ENCODE measurements at regions not wholly inside any gene's neighbourhood (a gene's known extent, or its start where the extent isn't known, plus 50 kb on each side); places are given as distances from the start of the nearest gene placed in this dataset.
"Not testable (repeated sequence)": the region's sequence is repeated elsewhere in the genome, so short reads cannot be mapped to it uniquely, and the experiment has no call there.

DNA sequence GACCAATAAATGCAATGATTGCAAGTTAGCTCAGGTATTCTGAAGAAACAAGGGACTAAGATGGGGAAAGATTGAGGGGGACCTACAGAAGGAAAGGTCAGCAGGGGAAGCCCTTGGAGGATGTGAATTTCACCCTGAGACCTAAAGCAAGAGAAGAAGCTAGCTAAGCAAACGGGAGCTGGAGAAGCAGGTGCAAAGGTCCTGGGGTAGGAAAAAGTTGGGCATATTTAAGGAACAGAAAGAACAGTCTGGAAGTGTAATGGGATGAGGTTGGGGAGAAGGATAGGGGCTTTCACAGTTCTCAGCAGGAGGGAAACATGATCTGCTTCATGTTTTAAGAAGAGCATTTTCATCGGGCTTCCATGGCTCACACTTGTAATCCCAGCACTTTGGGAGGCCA is 89.7 kb upstream of the SLC45A1 start:
- CTCF ChIA-PET: no interaction called here
- intact Hi-C loops (cut with micrococcal nuclease; ENCODE audit: unreplicated experiment): no loop called here
- H3K4me3 Mint-ChIP-seq (ENCODE audit: low read depth, unreplicated experiment): no peak overlapping the region

DNA sequence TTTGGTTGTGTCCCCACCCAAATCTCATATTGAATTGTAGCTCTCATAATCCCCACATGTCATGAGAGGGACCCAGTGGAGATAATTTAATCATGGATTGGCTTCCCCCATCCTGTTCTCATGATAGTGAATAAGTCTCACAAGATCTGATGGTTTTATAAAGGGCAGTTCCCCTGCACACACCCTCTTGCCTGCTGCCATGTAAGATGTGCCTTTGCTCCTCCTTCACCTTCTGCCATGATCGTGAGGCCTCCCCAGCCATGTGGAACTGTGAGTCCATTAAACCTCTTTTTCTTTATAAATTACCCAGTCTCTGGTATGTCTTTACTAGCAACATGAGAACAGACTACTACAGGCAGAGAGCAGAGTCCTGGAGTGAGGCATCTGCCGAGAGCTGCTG is 90.2 kb upstream of the SLC45A1 start:
- BruUV-seq (replicated peaks); H3K27me3 Mint-ChIP-seq (ENCODE audit: unreplicated experiment); H3K4me3 Mint-ChIP-seq (ENCODE audit: low read depth, unreplicated experiment); DNase-seq; H3K4me1 Mint-ChIP-seq (ENCODE audit: low read depth, unreplicated experiment); CTCF ChIA-PET; H3K27ac Mint-ChIP-seq (ENCODE audit: unreplicated experiment); intact Hi-C loops (cut with micrococcal nuclease; ENCODE audit: unreplicated experiment); H3K9me3 Mint-ChIP-seq (ENCODE audit: low read depth, unreplicated experiment); H3K36me3 Mint-ChIP-seq (ENCODE audit: insufficient read depth, unreplicated experiment): not testable (repeated sequence)

More for the DNA sequence above, 89.7 kb upstream of the SLC45A1 start:
- BruUV-seq (replicated peaks): no TSS peak
- TF ChIP-seq CTCF (IDR thresholded peaks at IDR 0.05; ENCODE audit: unreplicated experiment): no peak
- Mint-ChIP-seq H3K27me3 (ENCODE audit: unreplicated experiment) (no peaks in the 10 kb centered on the region), H3K27ac (ENCODE audit: unreplicated experiment) (no peak overlapping the region), H3K4me1 (ENCODE audit: low read depth, unreplicated experiment) (peaks cover 8% of the 10 kb centered on the region), H3K36me3 (ENCODE audit: insufficient read depth, unreplicated experiment) (no peaks in the 10 kb centered on the region), H3K9me3 (ENCODE audit: low read depth, unreplicated experiment) (peaks cover 6% of the 10 kb centered on the region)
- no peak for DNase-seq

DNA sequence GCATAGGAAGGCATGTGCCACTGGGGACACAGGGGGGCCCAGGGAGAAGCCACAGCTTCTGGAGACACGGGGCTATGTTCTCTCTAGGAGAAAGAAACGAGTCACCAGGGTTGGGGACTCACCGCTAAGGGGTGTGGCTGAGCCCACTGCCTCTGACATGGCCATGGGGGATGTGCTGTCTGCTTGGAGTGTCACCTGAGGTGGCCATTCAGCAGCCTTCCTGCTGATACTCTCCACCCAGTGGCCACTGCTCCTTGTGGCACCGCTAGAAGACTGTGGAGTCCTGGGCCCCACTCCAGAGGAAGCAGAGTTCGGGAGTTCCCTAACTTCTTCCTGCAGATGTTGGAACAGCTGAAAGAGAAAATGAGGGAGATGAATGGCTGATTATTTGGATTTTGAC is 91.2 kb upstream of the SLC45A1 start:
- no peak overlapping the region for H3K27ac Mint-ChIP-seq (ENCODE audit: unreplicated experiment)
- H3K9me3 Mint-ChIP-seq (ENCODE audit: low read depth, unreplicated experiment): peaks cover 6% of the 10 kb centered on the region
- no peak for DNase-seq
- CTCF ChIA-PET: no interaction called here
- BruUV-seq (replicated peaks): no TSS peak
- intact Hi-C loops (cut with micrococcal nuclease; ENCODE audit: unreplicated experiment): no loop called here
- no peaks in the 10 kb centered on the region for H3K27me3 Mint-ChIP-seq (ENCODE audit: unreplicated experiment)
- no peak for TF ChIP-seq CTCF (IDR thresholded peaks at IDR 0.05; ENCODE audit: unreplicated experiment)
- peaks cover 8% of the 10 kb centered on the region for H3K4me1 Mint-ChIP-seq (ENCODE audit: low read depth, unreplicated experiment)
- no peaks in the 10 kb centered on the region for H3K36me3 Mint-ChIP-seq (ENCODE audit: insufficient read depth, unreplicated experiment)
- no peak overlapping the region for H3K4me3 Mint-ChIP-seq (ENCODE audit: low read depth, unreplicated experiment)

GRCh38 chr1:8226024-8226423 is 91.9 kb upstream of the SLC45A1 start:
- BruUV-seq (replicated peaks); H3K9me3 Mint-ChIP-seq (ENCODE audit: low read depth, unreplicated experiment); intact Hi-C loops (cut with micrococcal nuclease; ENCODE audit: unreplicated experiment); CTCF ChIA-PET; H3K27ac Mint-ChIP-seq (ENCODE audit: unreplicated experiment); H3K36me3 Mint-ChIP-seq (ENCODE audit: insufficient read depth, unreplicated experiment); H3K4me3 Mint-ChIP-seq (ENCODE audit: low read depth, unreplicated experiment); H3K4me1 Mint-ChIP-seq (ENCODE audit: low read depth, unreplicated experiment); DNase-seq; H3K27me3 Mint-ChIP-seq (ENCODE audit: unreplicated experiment): not testable (repeated sequence)

GRCh38 chr1:8223526-8223925 is 94.4 kb upstream of the SLC45A1 start:
- no TSS peak for BruUV-seq (replicated peaks)
- CTCF ChIA-PET: no interaction called here

More at GRCh38 chr1:8223526-8223925, 94.4 kb upstream of the SLC45A1 start:
- no peak for TF ChIP-seq CTCF (IDR thresholded peaks at IDR 0.05; ENCODE audit: unreplicated experiment)
- Mint-ChIP-seq H3K27ac (ENCODE audit: unreplicated experiment) (no peak overlapping the region), H3K36me3 (ENCODE audit: insufficient read depth, unreplicated experiment) (no peaks in the 10 kb centered on the region), H3K4me1 (ENCODE audit: low read depth, unreplicated experiment) (peaks cover 8% of the 10 kb centered on the region), H3K27me3 (ENCODE audit: unreplicated experiment) (no peaks in the 10 kb centered on the region), H3K4me3 (ENCODE audit: low read depth, unreplicated experiment) (no peak overlapping the region), H3K9me3 (ENCODE audit: low read depth, unreplicated experiment) (peaks cover 6% of the 10 kb centered on the region)
- intact Hi-C loops (cut with micrococcal nuclease; ENCODE audit: unreplicated experiment): no loop called here
- DNase-seq: no peak

Data from Calu3 (cell line).